HFFc6 (cell line): ENCODE measurements at regions not wholly inside any gene's neighbourhood (a gene's known extent, or its start where the extent isn't known, plus 50 kb on each side); places are given as distances from the start of the nearest gene placed in this dataset.

Source experiments
- DNase-seq: peaks from one replicate; pipeline ENCODE4 v3.0.0-alpha.2; 2018
- H3K27ac Mint-ChIP-seq: 2 replicates; pipeline ENCODE4 v1.8.0; 2020; ENCODE audit warnings: mild to moderate bottlenecking, mixed read lengths
- H3K27me3 Mint-ChIP-seq: 2 replicates; pipeline ENCODE4 v1.8.0; 2021; ENCODE audit warnings: mild to moderate bottlenecking, moderate library complexity, mixed read lengths; ENCODE audit not compliant: insufficient read depth
- H3K36me3 Mint-ChIP-seq: 2 replicates; pipeline ENCODE4 v1.8.0; 2021; ENCODE audit warnings: low read depth, mixed read lengths
- H3K4me1 Mint-ChIP-seq: 2 replicates; pipeline ENCODE4 v1.8.0; 2020; ENCODE audit warnings: low read depth, mixed read lengths
- H3K4me3 Mint-ChIP-seq: 2 replicates; pipeline ENCODE4 v1.8.0; 2020; ENCODE audit warnings: mild to moderate bottlenecking, moderate library complexity, mixed read lengths
- H3K9me3 Mint-ChIP-seq: 2 replicates; pipeline ENCODE4 v1.8.0; 2020; ENCODE audit warnings: mild to moderate bottlenecking, mixed read lengths
- CTCF ChIP-seq: fragments of 200-600 bp; sonication (generic); IDR thresholded peaks from 2 replicates; pipeline ENCODE4 v1.5.0; 2021; ENCODE audit warnings: antibody characterized with exemption, mild to moderate bottlenecking

GRCh38 chr13:55440465-55441085, 1700.1 kb upstream of the PRR20A start:
- H3K27ac Mint-ChIP-seq = no peak overlapping the region
- H3K9me3 Mint-ChIP-seq = peaks cover 38% of the 10 kb centered on the region
- no peaks in the 10 kb centered on the region for H3K4me1 Mint-ChIP-seq
- H3K4me3 Mint-ChIP-seq = no peak overlapping the region
- no peaks in the 10 kb centered on the region for H3K27me3 Mint-ChIP-seq
- no peak for DNase-seq
- TF ChIP-seq CTCF = no peak
- no peaks in the 10 kb centered on the region for H3K36me3 Mint-ChIP-seq

GRCh38 chr13:55464222-55464621, 1676.5 kb upstream of the PRR20A start:
- no peak overlapping the region for H3K27ac Mint-ChIP-seq
- no peaks in the 10 kb centered on the region for H3K4me1 Mint-ChIP-seq
- no peaks in the 10 kb centered on the region for H3K36me3 Mint-ChIP-seq
- no peak for DNase-seq
- no peaks in the 10 kb centered on the region for H3K27me3 Mint-ChIP-seq
- no peak for TF ChIP-seq CTCF
- H3K4me3 Mint-ChIP-seq = no peak overlapping the region
- H3K9me3 Mint-ChIP-seq = peaks cover 25% of the 10 kb centered on the region

GRCh38 chr13:55467476-55467875, 1673.2 kb upstream of the PRR20A start:
- Mint-ChIP-seq H3K9me3 (peaks cover 31% of the 10 kb centered on the region), H3K27ac (no peak overlapping the region), H3K4me1 (no peaks in the 10 kb centered on the region), H3K4me3 (no peak overlapping the region), H3K27me3 (no peaks in the 10 kb centered on the region), H3K36me3 (no peaks in the 10 kb centered on the region)
- DNase-seq = no peak
- TF ChIP-seq CTCF = no peak

- Mint-ChIP-seq H3K4me1 (no peaks in the 10 kb centered on the region), H3K4me3 (no peak overlapping the region), H3K9me3 (peaks cover 20% of the 10 kb centered on the region), H3K36me3 (no peaks in the 10 kb centered on the region), H3K27ac (no peak overlapping the region), H3K27me3 (no peaks in the 10 kb centered on the region)
- TF ChIP-seq CTCF = no peak
- DNase-seq = no peak
These were observed 1657.0 kb upstream of the PRR20A start for GRCh38 chr13:55483626-55484158.

- Mint-ChIP-seq H3K27me3 (no peaks in the 10 kb centered on the region), H3K36me3 (no peaks in the 10 kb centered on the region), H3K9me3 (peaks cover 27% of the 10 kb centered on the region), H3K4me1 (no peaks in the 10 kb centered on the region), H3K27ac (no peak overlapping the region), H3K4me3 (no peak overlapping the region)
- no peak for TF ChIP-seq CTCF
- DNase-seq = no peak
These were observed 1647.4 kb upstream of the PRR20A start for GRCh38 chr13:55493297-55493696.
